ENCODE measurements at regions not wholly inside any gene's neighbourhood (a gene's known extent, or its start where the extent isn't known, plus 50 kb on each side); places are given as distances from the start of the nearest gene placed in this dataset.

DNA sequence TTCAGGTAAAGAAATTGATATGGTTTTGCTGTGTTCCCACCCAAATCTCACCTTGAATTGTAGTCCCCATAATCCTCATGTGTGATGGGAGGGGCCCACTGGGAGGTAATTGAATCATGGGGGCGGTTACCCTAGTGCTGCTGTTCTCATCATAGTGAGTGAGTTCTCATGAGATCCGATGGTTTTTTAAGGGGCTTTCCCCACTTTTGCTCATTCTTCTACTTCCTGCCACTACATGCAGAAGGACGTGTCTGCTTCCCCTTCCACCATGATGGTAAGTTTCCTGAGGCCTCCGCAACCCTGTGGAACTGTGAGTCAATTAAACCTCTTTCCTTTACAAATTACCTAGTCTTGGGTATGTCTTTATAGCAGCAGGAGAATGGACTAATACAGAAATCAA, 69.3 kb downstream of the MIS18A start:
- DNase-seq = no peak
- no peak overlapping the region for H3K27ac Mint-ChIP-seq
- Histone ChIP-seq H3K79me1 (ENCODE audit: insufficient read depth, low read depth, low read length, poor library complexity, severe bottlenecking) (no peaks in the 10 kb centered on the region), H3K23me2 (ENCODE audit: insufficient read length, low read depth, low read length, poor library complexity, severe bottlenecking) (no peaks in the 10 kb centered on the region), H3K4me2 (ENCODE audit: insufficient read depth, insufficient read length, low read length) (no peak overlapping the region), H2AFZ (ENCODE audit: low read length) (no peak overlapping the region), H2BK20ac (ENCODE audit: low read depth, low read length, poor library complexity, severe bottlenecking) (no peak overlapping the region), H3K14ac (ENCODE audit: insufficient read depth, low read length) (no peak overlapping the region), H4K8ac (replicated peaks; ENCODE audit: insufficient read length, low read depth, low read length) (no peak overlapping the region), H2BK12ac (ENCODE audit: insufficient read length, low read depth, low read length) (no peak overlapping the region), H3K4ac (ENCODE audit: low read depth, low read length) (no peak overlapping the region), H2BK120ac (ENCODE audit: low read depth, low read length, poor library complexity, severe bottlenecking) (no peak overlapping the region), H2BK5ac (ENCODE audit: insufficient read length, low read length) (no peak overlapping the region), H3K27me3 (ENCODE audit: insufficient read depth, low read length) (no peaks in the 10 kb centered on the region), H3K23ac (ENCODE audit: insufficient read length, low read depth, low read length) (no peak overlapping the region), H3K9ac (ENCODE audit: extremely low read depth, insufficient read length, low read length) (no peak overlapping the region), H3K9me3 (ENCODE audit: control insufficient read depth, low read depth, low read length) (no peaks in the 10 kb centered on the region), H4K91ac (ENCODE audit: insufficient read length, low read depth, low read length) (no peak overlapping the region), H3K4me1 (ENCODE audit: insufficient read depth, low read length) (no peaks in the 10 kb centered on the region), H2BK15ac (ENCODE audit: low read depth, low read length) (no peak overlapping the region), H3K79me2 (ENCODE audit: insufficient read depth, low read length) (no peaks in the 10 kb centered on the region), H4K20me1 (ENCODE audit: control insufficient read depth, insufficient read depth, insufficient read length) (no peaks in the 10 kb centered on the region), H3K18ac (ENCODE audit: insufficient read length, low read depth, low read length) (no peak overlapping the region), H3K56ac (ENCODE audit: insufficient read length, low read depth, low read length) (no peak overlapping the region), H3K27ac (ENCODE audit: insufficient read length, low read depth, low read length) (no peak overlapping the region), H2AK5ac (ENCODE audit: insufficient read length, low read length) (no peak overlapping the region), H3T11ph (ENCODE audit: low read length) (no peak overlapping the region), H4K5ac (ENCODE audit: insufficient read length, low read depth, low read length) (no peak overlapping the region)
- H3K4me3 Mint-ChIP-seq = no peak overlapping the region
- no peaks in the 10 kb centered on the region for H3K27me3 Mint-ChIP-seq (ENCODE audit: low read depth)
- H3K9me3 Mint-ChIP-seq = peaks cover 2 to 5% of the 10 kb centered on the region in 2 experiments; a peak in 2 of 5 replicates
- WGBS (ENCODE audit: extremely low coverage, insufficient read length, low lambda C conversion rate) = no CpG with 5 or more reads among the region's 4 CpGs
- TF ChIP-seq, protein P1, sequence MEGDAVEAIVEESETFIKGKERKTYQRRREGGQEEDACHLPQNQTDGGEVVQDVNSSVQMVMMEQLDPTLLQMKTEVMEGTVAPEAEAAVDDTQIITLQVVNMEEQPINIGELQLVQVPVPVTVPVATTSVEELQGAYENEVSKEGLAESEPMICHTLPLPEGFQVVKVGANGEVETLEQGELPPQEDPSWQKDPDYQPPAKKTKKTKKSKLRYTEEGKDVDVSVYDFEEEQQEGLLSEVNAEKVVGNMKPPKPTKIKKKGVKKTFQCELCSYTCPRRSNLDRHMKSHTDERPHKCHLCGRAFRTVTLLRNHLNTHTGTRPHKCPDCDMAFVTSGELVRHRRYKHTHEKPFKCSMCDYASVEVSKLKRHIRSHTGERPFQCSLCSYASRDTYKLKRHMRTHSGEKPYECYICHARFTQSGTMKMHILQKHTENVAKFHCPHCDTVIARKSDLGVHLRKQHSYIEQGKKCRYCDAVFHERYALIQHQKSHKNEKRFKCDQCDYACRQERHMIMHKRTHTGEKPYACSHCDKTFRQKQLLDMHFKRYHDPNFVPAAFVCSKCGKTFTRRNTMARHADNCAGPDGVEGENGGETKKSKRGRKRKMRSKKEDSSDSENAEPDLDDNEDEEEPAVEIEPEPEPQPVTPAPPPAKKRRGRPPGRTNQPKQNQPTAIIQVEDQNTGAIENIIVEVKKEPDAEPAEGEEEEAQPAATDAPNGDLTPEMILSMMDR (conservative IDR thresholded peaks at IDR 0.05) = no peak
- 0 out of 4 replicates have a peak, but pooled peaks cover 0 to 4% of the 10 kb centered on the region in 2 experiments for H3K4me1 Mint-ChIP-seq
- no peaks in the 10 kb centered on the region for H3K36me3 Mint-ChIP-seq (ENCODE audit: insufficient read depth in 1 of 3, low read depth in 3 of 3)
